HCT116 (cell line): ENCODE measurements at regions not wholly inside any gene's neighbourhood (a gene's known extent, or its start where the extent isn't known, plus 50 kb on each side); places are given as distances from the start of the nearest gene placed in this dataset.
"Not testable (repeated sequence)": the region's sequence is repeated elsewhere in the genome, so short reads cannot be mapped to it uniquely, and the experiment has no call there.

Experiments
- ATAC-seq: fragments of 200-7000 bp; cut with Tn5 transposase; 2 replicates; pipeline ENCODE4 v1.9.1; 2020; ENCODE audit warnings: mild to moderate bottlenecking, moderate library complexity
- BruUV-seq: library from RNA; stranded (reverse); fragments of 400-500 nt; replicated peaks from 2 replicates; lab custom pipeline; 2021; lab: Mats Ljungman, UMichigan
- CTCF ChIA-PET: fragments of 300-600 bp; sonication (Branson Sonifier 250); formaldehyde crosslinking; loops from one replicate; lab custom pipeline; 2021; ENCODE audit warnings: antibody characterized with exemption; lab: Charles Lee
- POLR2A ChIA-PET: fragments of 300-600, 350-600 bp; sonication (Branson Sonifier 250); formaldehyde crosslinking; loops from one replicate; lab custom pipeline; 2021; ENCODE audit warnings: antibody characterized with exemption; lab: Charles Lee
- RAD21 ChIA-PET, 2 experiments: fragments of 300-600 bp; sonication (Branson Sonifier 250); formaldehyde crosslinking; loops; one replicate each; lab custom pipeline; 2023; ENCODE audit warnings: low total read pairs in 2 of 2; ENCODE audit not compliant: uncharacterized antibody in 2 of 2, unreplicated experiment in 2 of 2, low non-redundant PET in 1 of 2; lab: Charles Lee
- DNase-seq: peaks from one replicate; pipeline ENCODE4 v3.0.0-alpha.2; 2010; ENCODE audit warnings: low read depth, low spot score
- H2AFZ ChIP-seq: fragments of 200-600 bp; shearing (Covaris generic), sonication (generic); 2 replicates; pipeline ENCODE4 v1.6.1; 2017; ENCODE audit warnings: low read depth, mixed run types, mixed read lengths, antibody characterized with exemption, low read length; ENCODE audit not compliant: poor library complexity, severe bottlenecking
- H3K27ac ChIP-seq: 2 replicates; pipeline ENCODE4 v1.5.1; 2012; ENCODE audit warnings: low read depth, low read length
- H3K27me3 ChIP-seq: fragments of 200-600 bp; sonication (generic); 2 replicates; pipeline ENCODE4 v1.6.1; 2016; ENCODE audit warnings: mixed run types, low read length, mixed read lengths; ENCODE audit not compliant: insufficient read depth
- H3K36me3 ChIP-seq, 2 experiments: fragments of 200-500 bp in 1 of 2; fragments of 200-600 bp in 1 of 2; sonication (Bioruptor generic) in 1 of 2; sonication (generic) in 1 of 2; 2 replicates each; pipeline versions ENCODE4 v1.5.1 to v1.6.1; 2014 to 2016; ENCODE audit warnings: low read length in 2 of 2, inconsistent platforms in 1 of 2, mixed read lengths in 1 of 2, mixed run types in 1 of 2; ENCODE audit not compliant: insufficient read depth in 2 of 2, control insufficient read depth in 1 of 2
- H3K4me1 ChIP-seq, 2 experiments: fragments of 200-600 bp in 1 of 2; sonication (generic) in 1 of 2; 2 replicates each; pipeline versions ENCODE4 v1.5.1 to v1.6.1; 2012 to 2017; ENCODE audit warnings: low read length in 2 of 2, inconsistent platforms in 1 of 2, mild to moderate bottlenecking in 1 of 2, mixed read lengths in 1 of 2, mixed run types in 1 of 2, moderate library complexity in 1 of 2; ENCODE audit not compliant: insufficient read depth in 2 of 2, control insufficient read depth in 1 of 2
- H3K4me2 ChIP-seq: fragments of 200-600 bp; sonication (generic); 2 replicates; pipeline ENCODE4 v1.6.1; 2017; ENCODE audit warnings: mixed run types, low read length, mixed read lengths
- H3K4me3 ChIP-seq, 2 experiments: fragments of 200-600 bp in 1 of 2; sonication (generic) in 1 of 2; replicated peaks in 1 of 2; 2 replicates each; pipeline ENCODE4 v1.5.1; 2011 to 2016; ENCODE audit warnings: low read length in 2 of 2, control low read depth in 1 of 2, low read depth in 1 of 2, mild to moderate bottlenecking in 1 of 2, mixed read lengths in 1 of 2, mixed run types in 1 of 2
- H3K79me2 ChIP-seq: fragments of 200-600 bp; sonication (generic); 2 replicates; pipeline ENCODE4 v1.6.1; 2017; ENCODE audit warnings: mild to moderate bottlenecking, mixed run types, low read length, moderate library complexity, mixed read lengths; ENCODE audit not compliant: insufficient read depth
- H3K9ac ChIP-seq: fragments of 200-600 bp; sonication (generic); 2 replicates; pipeline ENCODE4 v1.6.1; 2016; ENCODE audit warnings: low read length, mixed read lengths
- H3K9me2 ChIP-seq: fragments of 200-600 bp; sonication (generic), shearing (Covaris generic); 2 replicates; pipeline ENCODE4 v1.6.1; 2017; ENCODE audit warnings: mixed run types, mild to moderate bottlenecking, moderate library complexity; ENCODE audit not compliant: insufficient read depth
- H3K9me3 ChIP-seq, 2 experiments: fragments of 200-500 bp in 1 of 2; fragments of 200-600 bp in 1 of 2; sonication (Bioruptor generic) in 1 of 2; sonication (generic) in 1 of 2; 2 replicates each; pipeline ENCODE4 v1.6.1; 2014 to 2017; ENCODE audit warnings: low read length in 2 of 2, mixed read lengths in 2 of 2, inconsistent platforms in 1 of 2, low read depth in 1 of 2, mild to moderate bottlenecking in 1 of 2, mixed run types in 1 of 2, moderate library complexity in 1 of 2; ENCODE audit not compliant: control insufficient read depth in 1 of 2, insufficient read depth in 1 of 2
- H4K20me1 ChIP-seq: fragments of 200-600 bp; sonication (generic), shearing (Covaris generic); 2 replicates; pipeline ENCODE4 v1.6.1; 2017; ENCODE audit warnings: mixed run types, mild to moderate bottlenecking, moderate library complexity; ENCODE audit not compliant: insufficient read depth
- POLR2A ChIP-seq: IDR thresholded peaks from 2 replicates; pipeline ENCODE4 v1.7.0; 2011; ENCODE audit warnings: borderline replicate concordance; ENCODE audit not compliant: insufficient read depth, insufficient read length; ENCODE audit errors: extremely low read depth
- POLR2AphosphoS5 ChIP-seq: IDR thresholded peaks from 2 replicates; pipeline ENCODE4 v1.6.1; 2011; ENCODE audit warnings: mild to moderate bottlenecking, low read depth, low read length, moderate library complexity
- SIN3A ChIP-seq: IDR thresholded peaks from 2 replicates; pipeline ENCODE4 v1.6.1; 2012; ENCODE audit warnings: low read depth
- SP1 ChIP-seq: IDR thresholded peaks from 2 replicates; pipeline ENCODE4 v1.6.1; 2012; ENCODE audit warnings: low read depth
- ZBTB33 ChIP-seq: IDR thresholded peaks from 2 replicates; pipeline ENCODE4 v1.6.1; 2011; ENCODE audit warnings: mild to moderate bottlenecking, low read length, moderate library complexity; ENCODE audit not compliant: insufficient replicate concordance; ENCODE audit errors: extremely low read depth
- ZFX ChIP-seq: fragments of 450-650 bp; IDR thresholded peaks from 2 replicates; pipeline ENCODE4 v1.6.1; 2017
- intact Hi-C: fragments of 100-400 bp; cut with micrococcal nuclease; formaldehyde crosslinking; loops from 2 replicates; pipeline ENCODE4 v1.10.0; 2022
- TF ChIP-seq, protein P1 (sequence below): IDR thresholded peaks from 2 replicates; pipeline ENCODE4 v1.6.1; 2012

GRCh38 chr6:27824211-27825024 lies 87.8 kb downstream of the OR2B2 start:
- peak overlapping the region; percentile 76 for H3K27ac ChIP-seq
- peak; percentile 98 for TF ChIP-seq POLR2A
- 0 out of 2 replicates have a peak, but pooled peaks have one; percentile 8 for TF ChIP-seq ZFX
- TF ChIP-seq SIN3A, result peak; percentile 72
- TF ChIP-seq POLR2AphosphoS5, result peak; percentile 71
- TF ChIP-seq, all 23 proteins: peak for 4; not testable (repeated sequence) for 19
- H3K9me3 ChIP-seq, intact Hi-C loops, H3K9me2 ChIP-seq, H2AFZ ChIP-seq, H4K20me1 ChIP-seq, H3K36me3 ChIP-seq, H3K27me3 ChIP-seq, H3K79me2 ChIP-seq: not testable (repeated sequence)
- ATAC-seq (peak; percentile 80), DNase-seq (peak; percentile 37)
- Histone ChIP-seq H3K4me3 (peak overlapping the region; percentile 50 to 71), H3K9ac (peak overlapping the region; percentile 88), H3K4me1 (peaks cover 12 to 38% of the 10 kb centered on the region in 2 experiments; a peak in 3 of 4 replicates), H3K4me2 (peak overlapping the region; percentile 91)
- ChIA-PET POLR2A (interaction anchor here (1.4 to 9.0 kb wide), 8 partner anchors 10 to 1803 kb away, joined by 4 to 173 read pairs (median 50); a partner anchor contains a TSS), CTCF (interaction anchor here (1.1 to 1.4 kb wide), 3 partner anchors 10 to 72 kb away, joined by 3 to 5 read pairs (median 3); no protein-coding TSS in a partner anchor), RAD21 (interaction anchor here in 1 of 2 experiments (0.7 kb wide), 1 partner anchor 70 kb away, joined by 3 read pairs; no protein-coding TSS in a partner anchor)
- BruUV-seq, result TSS peak; percentile 93

DNA sequence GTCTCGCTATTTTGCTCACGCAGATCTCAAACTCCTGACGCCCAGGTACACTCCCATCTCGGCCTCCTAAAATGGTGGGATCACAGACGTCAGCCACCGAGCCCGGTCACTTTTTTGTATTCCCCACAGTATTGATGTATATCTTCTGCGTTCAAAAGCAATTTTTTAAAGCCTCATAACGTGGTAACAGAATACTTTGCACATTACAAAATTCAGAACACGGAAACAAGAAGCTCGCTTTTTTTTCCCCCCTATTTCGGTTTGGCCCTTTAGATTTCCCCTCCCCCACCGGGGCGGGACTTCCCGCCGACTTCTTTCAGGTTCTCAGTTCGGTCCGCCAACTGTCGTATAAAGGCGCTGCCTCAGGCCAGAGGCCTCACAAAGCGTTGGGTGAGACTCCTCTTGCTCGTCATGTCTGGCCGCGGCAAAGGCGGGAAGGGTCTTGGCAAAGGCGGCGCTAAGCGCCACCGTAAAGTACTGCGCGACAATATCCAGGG lies 88.4 kb downstream of the OR2B2 start:
- BruUV-seq, H3K9me2 ChIP-seq, H2AFZ ChIP-seq, CTCF ChIA-PET, H4K20me1 ChIP-seq, H3K9me3 ChIP-seq, H3K36me3 ChIP-seq, H3K27me3 ChIP-seq, DNase-seq, intact Hi-C loops, H3K79me2 ChIP-seq: not testable (repeated sequence)
- Histone ChIP-seq H3K4me2 (peak overlapping the region; percentile 91), H3K9ac (peak overlapping the region; percentile 55), H3K4me1 (peaks cover 12 to 35% of the 10 kb centered on the region in 2 experiments; a peak in 3 of 4 replicates), H3K4me3 (peak overlapping the region; percentile 22 to 71), H3K27ac (peak overlapping the region; percentile 85)
- POLR2A ChIA-PET, result interaction anchor here (1.4 to 9.0 kb wide), 8 partner anchors 10 to 1803 kb away, joined by 4 to 173 read pairs (median 50); a partner anchor contains a TSS
- TF ChIP-seq, protein P1, sequence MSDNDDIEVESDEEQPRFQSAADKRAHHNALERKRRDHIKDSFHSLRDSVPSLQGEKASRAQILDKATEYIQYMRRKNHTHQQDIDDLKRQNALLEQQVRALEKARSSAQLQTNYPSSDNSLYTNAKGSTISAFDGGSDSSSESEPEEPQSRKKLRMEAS, result peak; percentile 12; the same call in 1 of the 2 replicates
- TF ChIP-seq ZBTB33, result peak; percentile 70
- peak; percentile 85 for TF ChIP-seq SIN3A
- TF ChIP-seq SP1, result peak; percentile 59; the same call in 1 of the 2 replicates
- peak; percentile 59 for TF ChIP-seq POLR2AphosphoS5
- ATAC-seq, result peak; percentile 83
- RAD21 ChIA-PET, result interaction anchor here (0.7 to 0.8 kb wide), 2 partner anchors 14 to 71 kb away, joined by 3 read pairs; no protein-coding TSS in a partner anchor
